HUDEP-2 (cell line): ENCODE measurements at regions not wholly inside any gene's neighbourhood (a gene's known extent, or its start where the extent isn't known, plus 50 kb on each side); places are given as distances from the start of the nearest gene placed in this dataset.

Experiments used
- DNase-seq, 76 experiments: peaks; one replicate each; lab custom pipeline; 2025; ENCODE audit not compliant: unreplicated experiment in 76 of 76; lab: John Stamatoyannopoulos, UW

DNA sequence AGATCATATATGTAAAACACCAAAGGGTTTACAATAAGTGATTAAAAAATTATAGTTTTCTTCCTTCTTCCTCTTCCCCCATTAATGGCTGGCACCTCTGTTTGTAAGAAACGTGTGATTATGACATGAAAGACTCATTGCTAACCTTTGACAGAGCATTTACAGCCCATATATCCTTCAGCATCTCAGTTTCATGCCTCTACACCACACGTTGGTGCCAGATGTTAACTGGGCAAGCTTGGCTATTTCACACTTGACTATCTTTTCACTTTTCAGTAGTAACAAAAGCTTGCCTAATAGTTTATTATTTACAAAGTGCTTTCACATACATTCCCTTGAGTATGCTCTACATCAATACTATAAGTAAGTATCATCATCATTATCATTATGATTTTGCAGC, 65.3 kb upstream of the C1QTNF7 start:
- DNase-seq, result no peak

GRCh38 chr4:15364183-15364582, 63.6 kb upstream of the C1QTNF7 start:
- no peak for DNase-seq

- DNase-seq, result no peak
These were observed 62.2 kb upstream of the C1QTNF7 start for GRCh38 chr4:15365641-15366040.

DNA sequence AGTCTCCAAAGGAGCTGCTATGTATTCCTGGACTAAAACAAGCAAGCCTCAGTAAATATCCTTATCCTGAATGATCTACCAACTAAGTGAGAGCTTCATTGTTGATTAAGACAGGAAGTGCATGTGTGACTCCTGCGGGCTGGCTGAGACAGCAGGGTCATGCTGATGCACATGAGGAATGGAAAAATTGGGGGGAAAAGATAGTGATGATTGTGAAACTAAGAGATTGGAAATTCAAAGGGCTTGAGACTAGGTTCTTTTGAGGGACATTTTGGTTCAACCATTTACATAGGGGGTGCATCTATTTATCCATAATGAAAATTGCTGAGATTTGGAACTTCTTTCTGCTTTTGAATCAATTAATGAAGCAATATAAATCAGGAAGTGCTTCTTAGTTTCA, 61.1 kb upstream of the C1QTNF7 start:
- no peak for DNase-seq

- no peak for DNase-seq
These were observed 59.0 kb upstream of the C1QTNF7 start for GRCh38 chr4:15368856-15369255.

- no peak for DNase-seq
These were observed 57.5 kb upstream of the C1QTNF7 start for GRCh38 chr4:15370296-15370695.

GRCh38 chr4:15373363-15373762, 54.5 kb upstream of the C1QTNF7 start:
- DNase-seq, result no peak

DNA sequence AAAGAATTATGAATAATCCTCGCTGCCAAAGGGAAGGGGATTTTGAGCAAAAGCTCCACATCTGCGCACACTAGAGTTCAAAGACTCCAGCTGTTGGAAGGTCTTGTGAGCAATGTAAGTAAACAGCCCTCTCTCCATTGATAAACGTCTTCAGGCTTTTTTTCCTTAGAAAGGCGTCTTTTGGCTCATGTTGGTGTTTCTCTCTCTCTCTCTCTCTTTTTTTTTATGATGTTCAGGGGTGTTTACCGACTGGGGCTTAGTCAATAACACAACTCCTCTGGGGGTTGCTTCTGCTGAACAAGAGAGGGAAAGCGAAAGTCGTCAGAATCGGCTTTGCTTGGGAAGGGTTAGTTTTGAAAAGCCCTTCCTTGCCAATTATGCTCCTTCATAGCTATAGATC, 53.2 kb upstream of the C1QTNF7 start:
- DNase-seq, result no peak

DNA sequence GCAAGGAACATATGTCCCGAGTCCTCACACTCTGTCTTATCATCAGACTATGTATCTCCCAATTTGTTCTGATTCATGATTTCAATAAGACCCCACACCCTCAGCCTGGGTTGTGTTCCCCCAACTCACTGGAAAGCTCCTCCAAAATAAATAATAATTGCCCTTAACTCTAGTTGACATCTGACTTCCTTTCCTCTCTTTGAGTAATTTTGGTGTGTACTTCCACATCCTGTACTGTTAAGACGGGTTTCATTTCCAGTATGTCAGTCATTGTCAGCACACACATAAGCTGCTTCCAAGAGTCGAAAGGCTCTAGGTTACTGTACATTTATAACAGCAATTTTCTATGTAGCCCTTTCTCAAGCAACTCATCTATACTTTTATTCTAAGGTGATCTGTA, 52.2 kb upstream of the C1QTNF7 start:
- no peak for DNase-seq

GRCh38 chr4:15376145-15376544, 51.7 kb upstream of the C1QTNF7 start:
- DNase-seq, result no peak

DNA sequence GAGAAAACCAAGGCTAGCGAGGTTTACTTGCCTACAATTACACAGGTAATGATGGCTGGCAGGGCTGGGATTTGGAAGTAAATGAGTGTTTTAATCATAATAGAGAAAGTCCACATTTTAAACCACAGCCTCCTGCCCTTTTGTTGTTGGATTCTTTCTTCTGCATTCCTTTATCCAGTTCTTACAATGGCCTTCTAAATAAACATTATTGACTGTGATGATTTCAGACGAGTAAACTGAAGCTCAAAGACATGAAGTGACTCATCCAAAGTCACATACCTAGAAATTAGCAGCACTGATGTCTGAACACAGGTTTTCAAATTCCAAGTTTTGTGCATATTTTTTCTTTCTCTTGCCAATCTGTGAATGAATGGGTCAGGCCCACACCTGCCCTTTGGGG, 51.2 kb upstream of the C1QTNF7 start:
- DNase-seq, result no peak
